ENCODE measurements at regions not wholly inside any gene's neighbourhood (a gene's known extent, or its start where the extent isn't known, plus 50 kb on each side); places are given as distances from the start of the nearest gene placed in this dataset.

DNA sequence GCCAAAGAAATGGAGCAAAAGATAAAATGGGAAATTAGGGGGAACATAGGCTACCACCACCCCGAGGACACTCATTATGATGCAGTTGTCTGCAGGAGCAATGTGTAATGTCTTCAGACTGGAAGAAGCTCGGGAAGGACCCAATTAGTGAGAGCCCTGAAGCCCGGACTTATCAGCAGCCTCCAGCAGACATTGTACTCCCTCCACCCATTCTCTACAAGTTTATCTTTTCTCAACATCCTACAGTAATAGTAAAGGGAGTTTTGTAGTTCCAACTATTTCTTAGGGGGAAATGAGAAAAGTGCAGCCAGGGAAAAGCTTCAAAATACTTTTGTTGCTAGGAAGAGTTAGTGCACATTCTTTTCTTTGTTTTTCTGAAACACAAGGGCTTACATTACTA lies 657.3 kb upstream of the COBL start:
- TF ChIP-seq, protein P1, sequence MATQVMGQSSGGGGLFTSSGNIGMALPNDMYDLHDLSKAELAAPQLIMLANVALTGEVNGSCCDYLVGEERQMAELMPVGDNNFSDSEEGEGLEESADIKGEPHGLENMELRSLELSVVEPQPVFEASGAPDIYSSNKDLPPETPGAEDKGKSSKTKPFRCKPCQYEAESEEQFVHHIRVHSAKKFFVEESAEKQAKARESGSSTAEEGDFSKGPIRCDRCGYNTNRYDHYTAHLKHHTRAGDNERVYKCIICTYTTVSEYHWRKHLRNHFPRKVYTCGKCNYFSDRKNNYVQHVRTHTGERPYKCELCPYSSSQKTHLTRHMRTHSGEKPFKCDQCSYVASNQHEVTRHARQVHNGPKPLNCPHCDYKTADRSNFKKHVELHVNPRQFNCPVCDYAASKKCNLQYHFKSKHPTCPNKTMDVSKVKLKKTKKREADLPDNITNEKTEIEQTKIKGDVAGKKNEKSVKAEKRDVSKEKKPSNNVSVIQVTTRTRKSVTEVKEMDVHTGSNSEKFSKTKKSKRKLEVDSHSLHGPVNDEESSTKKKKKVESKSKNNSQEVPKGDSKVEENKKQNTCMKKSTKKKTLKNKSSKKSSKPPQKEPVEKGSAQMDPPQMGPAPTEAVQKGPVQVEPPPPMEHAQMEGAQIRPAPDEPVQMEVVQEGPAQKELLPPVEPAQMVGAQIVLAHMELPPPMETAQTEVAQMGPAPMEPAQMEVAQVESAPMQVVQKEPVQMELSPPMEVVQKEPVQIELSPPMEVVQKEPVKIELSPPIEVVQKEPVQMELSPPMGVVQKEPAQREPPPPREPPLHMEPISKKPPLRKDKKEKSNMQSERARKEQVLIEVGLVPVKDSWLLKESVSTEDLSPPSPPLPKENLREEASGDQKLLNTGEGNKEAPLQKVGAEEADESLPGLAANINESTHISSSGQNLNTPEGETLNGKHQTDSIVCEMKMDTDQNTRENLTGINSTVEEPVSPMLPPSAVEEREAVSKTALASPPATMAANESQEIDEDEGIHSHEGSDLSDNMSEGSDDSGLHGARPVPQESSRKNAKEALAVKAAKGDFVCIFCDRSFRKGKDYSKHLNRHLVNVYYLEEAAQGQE (IDR thresholded peaks at IDR 0.05; ENCODE audit: low read depth), result no peak
- TF ChIP-seq CREB1 (IDR thresholded peaks at IDR 0.05; ENCODE audit: low read depth), result no peak
- no peak for TF ChIP-seq TCF12 (IDR thresholded peaks at IDR 0.05; ENCODE audit: low read depth)
- no peak for TF ChIP-seq EGR1 (IDR thresholded peaks at IDR 0.05)
- no peak for TF ChIP-seq RAD21 (IDR thresholded peaks at IDR 0.05; ENCODE audit: low read depth)
- TF ChIP-seq NFIC (IDR thresholded peaks at IDR 0.05), result no peak
- TF ChIP-seq TAF1 (IDR thresholded peaks at IDR 0.05; ENCODE audit: low read depth), result no peak
- no peak for TF ChIP-seq EP300 (IDR thresholded peaks at IDR 0.05; ENCODE audit: borderline replicate concordance)
- no peak for TF ChIP-seq ZBTB7A (IDR thresholded peaks at IDR 0.05; ENCODE audit: low read depth)
- TF ChIP-seq CEBPB (IDR thresholded peaks at IDR 0.05), result no peak
- TF ChIP-seq YY1 (IDR thresholded peaks at IDR 0.05; ENCODE audit: low read depth), result no peak
- no peak for TF ChIP-seq FOXM1 (IDR thresholded peaks at IDR 0.05; ENCODE audit: borderline replicate concordance, low read depth)
- no peak for TF ChIP-seq TEAD4 (IDR thresholded peaks at IDR 0.05)
- TF ChIP-seq, protein P2, sequence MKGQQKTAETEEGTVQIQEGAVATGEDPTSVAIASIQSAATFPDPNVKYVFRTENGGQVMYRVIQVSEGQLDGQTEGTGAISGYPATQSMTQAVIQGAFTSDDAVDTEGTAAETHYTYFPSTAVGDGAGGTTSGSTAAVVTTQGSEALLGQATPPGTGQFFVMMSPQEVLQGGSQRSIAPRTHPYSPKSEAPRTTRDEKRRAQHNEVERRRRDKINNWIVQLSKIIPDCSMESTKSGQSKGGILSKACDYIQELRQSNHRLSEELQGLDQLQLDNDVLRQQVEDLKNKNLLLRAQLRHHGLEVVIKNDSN (IDR thresholded peaks at IDR 0.05), result no peak
- TF ChIP-seq, protein P3, sequence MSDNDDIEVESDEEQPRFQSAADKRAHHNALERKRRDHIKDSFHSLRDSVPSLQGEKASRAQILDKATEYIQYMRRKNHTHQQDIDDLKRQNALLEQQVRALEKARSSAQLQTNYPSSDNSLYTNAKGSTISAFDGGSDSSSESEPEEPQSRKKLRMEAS (IDR thresholded peaks at IDR 0.05), result no peak

DNA sequence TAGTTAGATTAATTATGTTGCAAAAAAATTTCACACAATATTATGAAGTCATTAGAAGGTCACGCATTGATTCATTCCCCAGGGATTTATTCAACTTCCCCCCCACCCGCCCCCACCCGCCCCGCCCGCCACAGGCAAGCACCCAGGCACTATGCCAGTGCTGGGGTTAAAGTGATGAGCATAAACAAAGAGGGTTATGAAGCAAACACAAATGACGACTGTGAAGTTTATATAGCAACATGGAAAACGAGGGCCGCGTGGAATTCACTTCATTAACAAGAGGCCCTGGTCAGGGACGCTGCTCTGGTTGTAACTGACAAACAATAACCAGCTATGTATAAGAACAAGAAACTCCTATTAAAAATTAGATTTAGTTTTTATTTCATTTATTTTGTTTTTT lies 656.5 kb upstream of the COBL start:
- no peak for TF ChIP-seq NFIC (IDR thresholded peaks at IDR 0.05)
- TF ChIP-seq RAD21 (IDR thresholded peaks at IDR 0.05; ENCODE audit: low read depth), result no peak
- TF ChIP-seq ZBTB7A (IDR thresholded peaks at IDR 0.05; ENCODE audit: low read depth), result no peak
- TF ChIP-seq TEAD4 (IDR thresholded peaks at IDR 0.05), result no peak
- TF ChIP-seq CREB1 (IDR thresholded peaks at IDR 0.05; ENCODE audit: low read depth), result no peak
- TF ChIP-seq, protein P2 (IDR thresholded peaks at IDR 0.05), result no peak
- no peak for TF ChIP-seq CEBPB (IDR thresholded peaks at IDR 0.05)

DNA sequence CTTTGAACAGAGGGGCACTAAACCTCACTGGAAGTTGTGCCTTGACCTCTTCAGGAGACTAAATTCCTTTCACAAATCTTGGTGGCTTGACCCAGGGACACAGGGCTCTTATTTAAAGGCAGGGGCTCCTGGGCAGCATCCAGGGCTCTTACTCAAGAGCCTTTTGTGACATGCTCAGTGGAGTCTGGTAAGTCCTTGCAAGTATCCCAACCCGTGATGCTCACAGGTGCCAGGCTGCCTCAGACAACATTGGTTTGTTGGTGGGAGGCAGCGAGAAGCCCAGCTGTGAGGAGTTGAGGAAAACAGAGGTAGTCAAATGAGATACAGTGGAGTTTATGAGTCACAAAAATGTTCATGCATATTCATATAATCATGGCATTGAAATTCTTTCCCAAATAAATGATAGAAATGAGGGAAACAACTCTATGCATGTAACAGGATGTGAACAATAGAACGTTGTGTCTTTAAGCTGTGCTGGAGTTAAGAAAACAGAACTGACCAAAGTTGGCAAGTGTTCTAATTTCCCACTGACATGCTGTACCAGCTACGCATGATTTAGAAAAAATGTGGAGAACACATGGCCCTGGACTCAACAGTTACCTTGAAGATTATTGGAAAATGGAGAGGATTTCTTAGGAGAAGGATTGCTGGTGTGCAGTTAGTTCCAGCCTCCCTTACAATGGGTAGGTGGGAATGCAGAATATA lies 654.5 kb upstream of the COBL start:
- TF ChIP-seq TAF1 (IDR thresholded peaks at IDR 0.05; ENCODE audit: low read depth) (no peak), CREB1 (IDR thresholded peaks at IDR 0.05; ENCODE audit: low read depth) (no peak), RAD21 (IDR thresholded peaks at IDR 0.05; ENCODE audit: low read depth) (no peak), FOXM1 (IDR thresholded peaks at IDR 0.05; ENCODE audit: borderline replicate concordance, low read depth) (no peak), TCF12 (IDR thresholded peaks at IDR 0.05; ENCODE audit: low read depth) (no peak), YY1 (IDR thresholded peaks at IDR 0.05; ENCODE audit: low read depth) (no peak), NFIC (IDR thresholded peaks at IDR 0.05) (no peak), EGR1 (IDR thresholded peaks at IDR 0.05) (no peak)
- TF ChIP-seq, protein P1 (IDR thresholded peaks at IDR 0.05; ENCODE audit: low read depth), result no peak
- TF ChIP-seq, protein P2 (IDR thresholded peaks at IDR 0.05), result no peak
- TF ChIP-seq, protein P3 (IDR thresholded peaks at IDR 0.05), result no peak

DNA sequence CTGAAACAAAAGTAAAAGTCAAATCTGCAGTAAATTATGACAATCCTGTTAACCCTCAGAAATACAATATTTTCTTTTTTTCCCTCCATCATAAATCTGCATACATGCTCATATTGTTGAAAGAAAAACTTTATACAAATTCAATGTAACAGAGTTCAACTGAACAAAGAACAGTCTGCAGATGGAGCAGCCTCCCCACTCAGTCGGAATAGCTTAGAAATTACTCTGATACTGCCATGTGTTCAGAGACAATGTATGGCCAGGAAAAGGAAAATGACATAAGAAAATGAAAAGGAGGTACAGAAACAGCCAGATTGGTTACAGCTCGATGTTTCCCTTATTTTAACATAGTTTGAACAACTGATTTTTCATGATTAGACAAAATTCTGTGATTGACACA lies 651.9 kb upstream of the COBL start:
- TF ChIP-seq, protein P2 (IDR thresholded peaks at IDR 0.05), result no peak
- TF ChIP-seq TAF1 (IDR thresholded peaks at IDR 0.05; ENCODE audit: low read depth) (no peak), TEAD4 (IDR thresholded peaks at IDR 0.05) (no peak), EGR1 (IDR thresholded peaks at IDR 0.05) (no peak), CEBPB (IDR thresholded peaks at IDR 0.05) (no peak), NFIC (IDR thresholded peaks at IDR 0.05) (no peak), YY1 (IDR thresholded peaks at IDR 0.05; ENCODE audit: low read depth) (no peak), CREB1 (IDR thresholded peaks at IDR 0.05; ENCODE audit: low read depth) (no peak), EP300 (IDR thresholded peaks at IDR 0.05; ENCODE audit: borderline replicate concordance) (no peak), ZBTB7A (IDR thresholded peaks at IDR 0.05; ENCODE audit: low read depth) (no peak), FOXM1 (IDR thresholded peaks at IDR 0.05; ENCODE audit: borderline replicate concordance, low read depth) (no peak), TCF12 (IDR thresholded peaks at IDR 0.05; ENCODE audit: low read depth) (no peak), RAD21 (IDR thresholded peaks at IDR 0.05; ENCODE audit: low read depth) (no peak)
- TF ChIP-seq, protein P3 (IDR thresholded peaks at IDR 0.05), result no peak

Measured in Ishikawa (cell line).